ENCODE measurements at regions not wholly inside any gene's neighbourhood (a gene's known extent, or its start where the extent isn't known, plus 50 kb on each side); places are given as distances from the start of the nearest gene placed in this dataset.

- ATAC-seq (no peak), DNase-seq (no peak)
- H3K4me1 ChIP-seq: no peaks in the 10 kb centered on the region
- H3K9me3 ChIP-seq: no peaks in the 10 kb centered on the region
- no peak overlapping the region for H3K4me3 ChIP-seq
- intact Hi-C loops (cut with DNase I): no loop called here
- H3K27ac ChIP-seq: no peak overlapping the region
- no peak for TF ChIP-seq CTCF (IDR thresholded peaks at IDR 0.05)
- H3K36me3 ChIP-seq (ENCODE audit: insufficient read depth in 1 of 2, low read depth in 1 of 2): no peaks in the 10 kb centered on the region
- H3K27me3 ChIP-seq (ENCODE audit: insufficient read depth in 3 of 3, low read length in 2 of 3): no peaks in the 10 kb centered on the region
Observed at GRCh38 chr13:53217194-53217593, 188.6 kb downstream of the OLFM4 start.

- no peak overlapping the region for H3K27ac ChIP-seq
- TF ChIP-seq CTCF (IDR thresholded peaks at IDR 0.05): no peak
- no peaks in the 10 kb centered on the region for H3K36me3 ChIP-seq (ENCODE audit: insufficient read depth in 1 of 2, low read depth in 1 of 2)
- no peaks in the 10 kb centered on the region for H3K9me3 ChIP-seq
- H3K4me3 ChIP-seq: no peak overlapping the region
- WGBS, 3 donors: 84 to 90% (median 86%) methylated on average over 3 of the region's 3 CpGs
- no peaks in the 10 kb centered on the region for H3K27me3 ChIP-seq (ENCODE audit: insufficient read depth in 3 of 3, low read length in 2 of 3)
- no peak for DNase-seq
- intact Hi-C loops (cut with DNase I): no loop called here
- no peaks in the 10 kb centered on the region for H3K4me1 ChIP-seq
- ATAC-seq: no peak
Observed at GRCh38 chr13:53220038-53220437, 191.4 kb downstream of the OLFM4 start.

- H3K4me1 ChIP-seq: no peaks in the 10 kb centered on the region
- H3K27ac ChIP-seq: no peak overlapping the region
- no peak for TF ChIP-seq CTCF (IDR thresholded peaks at IDR 0.05)
- WGBS, 3 donors: 27 to 52% (median 34%) methylated on average over 8 of the region's 8 CpGs
- H3K4me3 ChIP-seq: no peak overlapping the region
- H3K27me3 ChIP-seq (ENCODE audit: insufficient read depth in 3 of 3, low read length in 2 of 3): peaks cover 0 to 3% (median 1%) of the 10 kb centered on the region in 3 donors
- no peaks in the 10 kb centered on the region for H3K9me3 ChIP-seq
- intact Hi-C loops (cut with DNase I): no loop called here
- no peak for ATAC-seq
- no peak for DNase-seq
- no peaks in the 10 kb centered on the region for H3K36me3 ChIP-seq (ENCODE audit: insufficient read depth in 1 of 2, low read depth in 1 of 2)
Observed at GRCh38 chr13:53237696-53238095, 209.1 kb downstream of the OLFM4 start.

- no peak for DNase-seq
- intact Hi-C loops (cut with DNase I): no loop called here
- 41 to 46% (median 45%) methylated on average over 10 of the region's 10 CpGs for WGBS, 3 donors
Observed at GRCh38 chr13:53238261-53238660, 209.6 kb downstream of the OLFM4 start.

More at GRCh38 chr13:53238261-53238660, 209.6 kb downstream of the OLFM4 start:
- H3K4me1 ChIP-seq: no peaks in the 10 kb centered on the region
- H3K27me3 ChIP-seq (ENCODE audit: insufficient read depth in 3 of 3, low read length in 2 of 3): peaks cover 0 to 3% (median 1%) of the 10 kb centered on the region in 3 donors
- no peaks in the 10 kb centered on the region for H3K9me3 ChIP-seq
- TF ChIP-seq CTCF (IDR thresholded peaks at IDR 0.05): no peak
- no peak for ATAC-seq
- H3K27ac ChIP-seq: no peak overlapping the region
- no peaks in the 10 kb centered on the region for H3K36me3 ChIP-seq (ENCODE audit: insufficient read depth in 1 of 2, low read depth in 1 of 2)
- H3K4me3 ChIP-seq: no peak overlapping the region

All from psoas muscle (tissue), 7 donors.